Left lung (tissue), 4 donors: ENCODE measurements at regions not wholly inside any gene's neighbourhood (a gene's known extent, or its start where the extent isn't known, plus 50 kb on each side); places are given as distances from the start of the nearest gene placed in this dataset.

Experiments
- ATAC-seq: fragments of 200-7000 bp; cut with Tn5 transposase; one replicate; pipeline ENCODE4 v1.9.1; 2020; ENCODE audit warnings: moderate library complexity
- DNase-seq, 4 donors: peaks; one replicate each; pipeline ENCODE4 v3.0.0-alpha.2; 2013 to 2020
- H3K27ac ChIP-seq, 2 donors: fragments of 200-600 bp; sonication (generic) in 1 of 2; one replicate each; pipeline versions ENCODE4 v1.5.0 to v1.8.0; 2020 to 2021
- H3K27me3 ChIP-seq, 2 donors: fragments of 200-600 bp; sonication (generic) in 1 of 2; one replicate each; pipeline versions ENCODE4 v1.5.0 to v1.8.0; 2020 to 2021
- H3K36me3 ChIP-seq, 2 donors: fragments of 200-600 bp; sonication (generic) in 1 of 2; one replicate each; pipeline versions ENCODE4 v1.5.0 to v1.8.0; 2020 to 2021
- H3K4me1 ChIP-seq, 2 donors: fragments of 200-600 bp; one replicate each; pipeline ENCODE4 v1.8.0; 2021
- H3K4me3 ChIP-seq, 2 donors: fragments of 200-600 bp; sonication (generic) in 1 of 2; one replicate each; pipeline versions ENCODE4 v1.5.0 to v1.8.0; 2020 to 2021; ENCODE audit warnings: mild to moderate bottlenecking in 1 of 2
- H3K9me3 ChIP-seq, 2 donors: fragments of 200-600 bp; sonication (generic) in 1 of 2; one replicate each; pipeline versions ENCODE4 v1.5.0 to v1.8.0; 2020 to 2021
- CTCF ChIP-seq, 2 donors: fragments of 200-600 bp; sonication (generic) in 1 of 2; IDR thresholded peaks; one replicate each; pipeline versions ENCODE4 v1.5.0 to v1.8.0; 2021; ENCODE audit warnings: antibody characterized with exemption in 2 of 2
- intact Hi-C, 2 donors: fragments of 100-400 bp; cut with DNase I; formaldehyde crosslinking; loops; one replicate each; pipeline versions ENCODE4 v1.11.2 to v1.14.2; 2022
- donor health status: DM: no; HTN: yes; CAD: no.
- donor health status: DM: no; HTN: no; CAD: no.

- no peak for DNase-seq
- no peaks in the 10 kb centered on the region for H3K27me3 ChIP-seq
- H3K36me3 ChIP-seq, result peaks cover 0 to 33% of the 10 kb centered on the region in 2 donors
- H3K9me3 ChIP-seq, result no peaks in the 10 kb centered on the region
- no peak for ATAC-seq
- H3K27ac ChIP-seq, result no peak overlapping the region
- H3K4me3 ChIP-seq, result no peak overlapping the region
- intact Hi-C loops, result loop anchor here in 1 of 2 donors (10.0 kb wide), 1 partner anchor 74 kb away; no protein-coding TSS in a partner anchor
- no peak for TF ChIP-seq CTCF (IDR thresholded peaks at IDR 0.05)
- peaks cover 0 to 15% of the 10 kb centered on the region in 2 donors for H3K4me1 ChIP-seq
Observed at GRCh38 chr6:34608321-34609091, 52.4 kb upstream of the SPDEF start.

- intact Hi-C loops, result loop anchor here in 1 of 2 donors (10.0 kb wide), 1 partner anchor 72 kb away; no protein-coding TSS in a partner anchor
- H3K27me3 ChIP-seq, result no peaks in the 10 kb centered on the region
Observed at GRCh38 chr6:34606477-34607265, 50.5 kb upstream of the SPDEF start.

More at GRCh38 chr6:34606477-34607265, 50.5 kb upstream of the SPDEF start:
- Histone ChIP-seq H3K27ac (no peak overlapping the region), H3K4me3 (no peak overlapping the region), H3K36me3 (peaks cover 0 to 44% of the 10 kb centered on the region in 2 donors), H3K9me3 (no peaks in the 10 kb centered on the region), H3K4me1 (peaks cover 0 to 17% of the 10 kb centered on the region in 2 donors)
- no peak for TF ChIP-seq CTCF (IDR thresholded peaks at IDR 0.05)
- no peak for DNase-seq
- ATAC-seq, result no peak
